Left renal pelvis (tissue), 4 donors: ENCODE measurements at regions not wholly inside any gene's neighbourhood (a gene's known extent, or its start where the extent isn't known, plus 50 kb on each side); places are given as distances from the start of the nearest gene placed in this dataset.
"Not testable (repeated sequence)": the region's sequence is repeated elsewhere in the genome, so short reads cannot be mapped to it uniquely, and the experiment has no call there.

Experiments used
- DNase-seq, 4 donors: peaks; one replicate each; pipeline ENCODE4 v3.0.0-alpha.2; 2013; ENCODE audit warnings: low read depth in 4 of 4, low spot score in 3 of 4

- not testable (repeated sequence) for DNase-seq
Observed at GRCh38 chr12:131272283-131272814, 318.6 kb downstream of the ADGRD1 start.

DNA sequence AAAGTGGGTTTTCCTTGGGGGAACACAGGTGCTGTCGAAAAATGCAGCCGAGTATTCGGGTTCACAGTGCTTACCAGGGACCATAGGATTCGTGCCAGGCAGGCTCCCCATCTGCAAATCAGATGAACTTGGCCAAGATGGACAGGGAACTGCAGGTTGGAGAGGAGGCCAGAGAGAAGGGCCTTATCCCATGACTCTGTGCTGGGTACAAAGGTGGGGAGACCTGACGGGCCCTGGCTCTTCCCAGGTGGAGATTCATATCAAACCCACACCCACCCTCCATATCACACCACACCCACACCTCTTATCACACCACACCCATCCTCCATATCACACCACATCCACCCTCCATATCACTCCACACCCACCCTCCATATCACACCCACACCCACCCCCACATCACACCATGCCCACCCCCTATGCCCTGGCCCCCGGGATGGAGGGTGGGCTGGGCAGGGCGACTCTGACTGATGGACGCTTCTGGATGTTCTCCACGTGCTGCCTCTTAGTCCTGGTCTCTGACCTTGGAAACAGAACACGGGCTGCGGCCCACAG lies 319.7 kb downstream of the ADGRD1 start:
- DNase-seq = no peak

- no peak for DNase-seq
Observed at GRCh38 chr12:131274061-131274460, 320.4 kb downstream of the ADGRD1 start.

GRCh38 chr12:131274906-131275305 lies 321.2 kb downstream of the ADGRD1 start:
- no peak for DNase-seq

DNA sequence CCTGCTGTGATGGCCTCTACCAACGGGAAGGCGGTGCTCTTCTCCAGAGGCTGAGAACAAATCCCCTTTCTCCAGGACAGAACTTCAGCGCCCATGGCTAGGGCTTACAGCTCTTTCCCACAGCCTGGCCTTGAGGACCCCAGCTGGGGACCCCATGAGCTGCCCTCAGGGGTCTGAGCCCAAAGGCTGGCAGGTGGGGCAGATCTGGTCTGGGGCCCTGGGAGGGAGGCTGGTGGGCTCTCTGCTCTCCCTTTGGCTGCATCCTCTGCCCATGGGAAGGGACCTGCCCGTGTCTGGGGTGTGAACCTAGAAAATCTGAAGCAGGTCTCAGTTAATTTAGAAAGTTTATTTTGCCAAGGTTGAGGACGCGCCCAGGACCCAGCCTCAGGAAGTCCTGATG lies 322.1 kb downstream of the ADGRD1 start:
- no peak for DNase-seq

DNA sequence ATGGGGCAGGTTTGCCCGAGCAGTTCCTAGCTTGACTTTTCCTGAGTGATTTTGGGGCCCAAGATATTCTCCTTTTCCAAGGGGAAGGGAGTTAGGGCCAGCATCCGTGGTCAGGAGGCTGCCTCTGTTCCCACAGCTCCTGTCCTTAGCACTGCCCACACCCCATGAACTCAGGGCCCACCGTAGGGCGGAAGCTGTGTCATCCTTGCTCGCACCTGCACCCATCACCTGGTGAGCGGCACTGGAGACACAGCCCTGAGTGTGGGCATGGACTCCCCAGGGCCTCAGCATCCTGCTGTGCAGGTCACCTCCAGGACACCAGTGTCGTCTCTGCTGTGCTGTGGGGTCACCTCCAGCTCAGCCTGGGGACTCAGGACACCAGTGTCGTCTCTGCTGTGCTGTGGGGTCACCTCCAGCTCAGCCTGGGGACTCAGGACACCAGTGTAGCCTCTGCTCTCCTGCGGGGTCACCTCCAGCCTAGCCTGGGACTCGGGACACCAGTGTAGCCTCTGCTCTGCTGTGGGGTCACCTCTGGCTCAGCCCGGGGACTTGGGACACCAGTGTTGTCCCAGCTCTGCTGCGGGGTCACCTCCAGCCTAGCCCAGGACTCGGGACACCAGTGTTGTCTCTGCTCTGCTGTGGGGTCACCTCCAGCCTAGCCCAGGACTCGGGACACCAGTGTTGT lies 322.9 kb downstream of the ADGRD1 start:
- no peak for DNase-seq

DNA sequence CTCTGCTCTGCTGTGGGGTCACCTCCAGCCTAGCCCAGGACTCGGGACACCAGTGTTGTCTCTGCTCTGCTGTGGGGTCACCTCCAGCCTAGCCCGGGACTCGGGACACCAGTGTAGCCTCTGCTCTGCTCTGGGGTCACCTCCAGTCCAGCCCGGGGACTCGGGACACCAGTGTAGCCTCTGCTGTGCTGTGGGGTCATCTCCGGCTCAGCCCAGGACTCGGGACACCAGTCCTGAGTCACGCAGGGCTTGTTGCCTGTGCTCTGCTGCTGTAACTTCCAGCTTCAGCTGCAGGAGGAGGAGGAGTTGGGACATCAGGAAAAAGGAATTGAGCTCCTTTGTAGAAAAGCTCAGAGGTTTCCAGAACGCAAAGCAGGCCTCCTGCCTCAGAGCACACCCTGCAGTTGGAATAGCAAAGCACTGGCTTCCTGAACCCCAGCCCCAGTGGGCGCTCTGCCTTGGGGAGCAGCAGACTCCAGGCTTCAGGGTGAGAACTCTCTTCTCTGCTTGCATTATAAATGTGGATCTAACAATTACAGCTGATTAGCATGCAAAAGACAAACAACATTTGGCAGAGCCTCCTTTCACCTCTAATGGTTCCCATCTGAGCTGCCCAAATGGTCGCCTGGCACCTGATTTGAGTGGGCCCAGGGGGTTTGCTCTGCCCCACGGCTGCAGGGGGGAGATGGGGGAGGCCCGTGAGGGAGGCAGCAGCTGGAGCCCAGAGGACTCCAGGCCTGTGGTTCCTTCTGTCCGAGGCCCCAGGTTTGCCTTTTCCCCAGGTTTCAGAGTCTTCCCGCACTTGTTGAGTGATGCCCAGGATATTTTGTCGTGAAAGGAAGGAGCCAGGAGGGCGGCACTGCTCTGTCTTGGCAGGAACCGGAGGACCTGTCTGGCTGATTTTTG lies 323.7 kb downstream of the ADGRD1 start:
- DNase-seq = not testable (repeated sequence)

GRCh38 chr12:131278451-131279115 lies 324.9 kb downstream of the ADGRD1 start:
- not testable (repeated sequence) for DNase-seq

- DNase-seq = no peak
Observed at GRCh38 chr12:131279281-131279921, 325.7 kb downstream of the ADGRD1 start.

DNA sequence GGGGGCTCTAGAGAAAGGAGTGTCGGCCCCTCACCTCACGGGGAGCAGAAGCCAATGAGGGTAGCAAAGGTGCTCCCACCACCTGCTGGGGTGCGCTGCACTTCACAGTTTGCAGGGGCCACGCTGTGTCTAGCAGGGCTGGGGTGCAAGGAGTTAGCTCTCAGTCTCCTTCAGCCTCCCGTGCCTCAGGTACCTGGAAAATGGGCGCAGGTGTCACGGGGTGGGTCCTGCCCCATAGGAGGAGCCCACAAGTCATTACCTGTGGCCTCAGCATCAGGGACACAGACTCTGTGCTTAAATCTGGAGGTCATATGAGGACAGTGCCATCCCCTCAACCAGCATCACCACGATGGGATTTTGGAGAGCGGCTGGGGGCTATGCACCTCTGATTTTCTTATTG lies 326.7 kb downstream of the ADGRD1 start:
- DNase-seq = no peak

DNA sequence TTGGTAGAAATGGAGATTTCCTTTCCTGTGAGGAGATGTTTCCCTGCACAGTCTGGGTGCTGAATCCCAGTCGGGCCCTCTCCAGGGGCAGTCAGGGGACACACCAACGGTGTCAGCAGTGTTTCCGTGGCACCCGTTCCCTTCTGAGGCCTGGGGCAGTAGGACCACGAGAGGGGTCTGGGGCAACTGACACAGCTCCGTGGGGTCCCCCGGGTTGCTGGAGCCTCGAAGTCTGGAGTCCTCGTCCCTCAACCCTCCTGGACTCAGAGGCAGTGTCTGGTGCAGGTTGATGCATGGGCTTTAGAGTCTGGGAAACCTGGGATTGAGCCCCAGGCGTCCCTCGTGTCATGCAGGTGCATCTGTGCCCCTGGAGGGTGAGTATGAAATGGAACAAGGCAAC lies 327.3 kb downstream of the ADGRD1 start:
- DNase-seq = no peak

DNA sequence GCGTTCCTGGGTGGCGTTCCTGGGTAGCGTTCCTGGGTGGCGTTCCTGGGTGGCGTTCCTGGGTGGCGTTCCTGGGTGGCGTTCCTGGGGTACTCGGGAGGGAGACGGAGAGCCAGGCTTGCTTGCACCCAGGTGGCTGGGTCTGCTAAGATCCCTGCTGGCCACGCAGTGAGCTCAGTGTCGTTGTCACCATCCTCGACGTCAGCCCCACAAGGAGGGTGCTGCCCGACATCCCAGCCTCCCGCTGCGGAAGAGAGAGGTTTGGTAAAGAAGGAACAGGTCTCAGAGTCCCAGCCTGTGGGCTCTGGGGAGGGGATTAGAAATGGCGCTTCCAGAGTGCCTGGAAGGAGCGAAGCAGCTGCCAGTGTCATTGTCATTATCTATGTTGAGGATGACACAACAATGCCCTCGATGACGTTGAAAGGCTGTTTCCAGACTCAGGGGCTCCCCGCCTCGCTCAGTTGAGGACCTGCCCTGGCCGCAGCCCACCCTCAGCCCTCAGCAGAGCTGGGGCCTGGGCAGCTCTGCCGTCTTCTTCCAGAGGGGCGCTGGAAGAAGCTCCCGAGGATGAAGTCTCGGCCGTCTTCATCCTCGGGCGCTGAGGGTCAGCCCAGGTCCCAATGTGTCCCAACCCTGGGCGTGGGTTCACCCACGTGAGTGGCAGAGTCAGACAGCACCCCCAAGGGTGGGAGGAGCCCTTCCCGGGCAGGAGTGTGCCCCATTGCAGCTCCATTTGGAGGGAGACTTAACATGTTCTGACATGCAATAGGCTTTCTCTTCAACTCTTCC lies 328.8 kb downstream of the ADGRD1 start:
- no peak for DNase-seq

- no peak for DNase-seq
Observed at GRCh38 chr12:131283191-131283861, 329.6 kb downstream of the ADGRD1 start.

DNA sequence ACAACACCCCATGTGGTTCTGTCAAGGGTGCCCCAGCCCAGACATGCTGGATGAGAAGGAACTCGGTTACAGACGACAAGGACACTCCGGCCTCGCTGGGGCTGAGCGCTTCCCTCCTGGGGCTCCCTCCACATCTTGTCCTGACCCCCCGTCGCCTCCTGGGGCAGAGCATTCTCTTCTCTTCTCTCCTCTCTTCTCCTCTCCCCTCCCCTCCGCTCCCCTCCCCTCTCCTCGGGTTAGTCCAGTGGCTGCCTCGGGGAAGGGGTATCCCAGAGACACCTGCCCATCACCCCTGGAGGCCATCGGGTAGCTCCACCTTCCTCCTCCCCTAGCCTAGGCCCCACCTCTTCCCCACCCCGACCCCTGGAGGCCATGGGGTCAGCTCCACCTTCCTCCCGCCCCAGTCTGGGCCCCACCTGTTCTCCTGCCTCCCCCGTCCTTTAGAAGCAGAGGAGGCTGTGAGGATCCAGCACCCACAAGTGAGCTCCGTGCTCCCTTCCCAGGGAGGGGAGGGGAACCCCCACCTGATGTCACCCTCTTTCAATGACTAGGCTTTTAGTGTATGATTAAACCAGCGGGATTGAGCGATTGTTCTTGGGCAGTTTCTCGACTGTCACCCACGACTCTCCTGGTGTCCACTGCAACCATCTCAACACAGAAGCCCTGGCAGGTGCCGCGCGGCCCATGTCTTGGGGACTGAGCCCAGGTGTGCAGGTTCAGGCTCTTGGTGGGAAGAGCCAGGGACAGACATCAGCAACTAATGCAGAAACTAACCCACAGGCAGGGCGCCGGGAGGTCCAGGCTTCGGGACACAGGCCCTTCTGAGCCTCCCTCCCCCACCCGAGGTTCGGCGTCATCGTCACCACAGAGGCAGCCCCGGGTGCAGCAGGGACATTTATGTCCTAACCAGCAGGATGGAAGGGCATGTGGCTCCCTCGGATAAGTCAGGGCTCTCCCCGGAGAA lies 330.4 kb downstream of the ADGRD1 start:
- not testable (repeated sequence) for DNase-seq

DNA sequence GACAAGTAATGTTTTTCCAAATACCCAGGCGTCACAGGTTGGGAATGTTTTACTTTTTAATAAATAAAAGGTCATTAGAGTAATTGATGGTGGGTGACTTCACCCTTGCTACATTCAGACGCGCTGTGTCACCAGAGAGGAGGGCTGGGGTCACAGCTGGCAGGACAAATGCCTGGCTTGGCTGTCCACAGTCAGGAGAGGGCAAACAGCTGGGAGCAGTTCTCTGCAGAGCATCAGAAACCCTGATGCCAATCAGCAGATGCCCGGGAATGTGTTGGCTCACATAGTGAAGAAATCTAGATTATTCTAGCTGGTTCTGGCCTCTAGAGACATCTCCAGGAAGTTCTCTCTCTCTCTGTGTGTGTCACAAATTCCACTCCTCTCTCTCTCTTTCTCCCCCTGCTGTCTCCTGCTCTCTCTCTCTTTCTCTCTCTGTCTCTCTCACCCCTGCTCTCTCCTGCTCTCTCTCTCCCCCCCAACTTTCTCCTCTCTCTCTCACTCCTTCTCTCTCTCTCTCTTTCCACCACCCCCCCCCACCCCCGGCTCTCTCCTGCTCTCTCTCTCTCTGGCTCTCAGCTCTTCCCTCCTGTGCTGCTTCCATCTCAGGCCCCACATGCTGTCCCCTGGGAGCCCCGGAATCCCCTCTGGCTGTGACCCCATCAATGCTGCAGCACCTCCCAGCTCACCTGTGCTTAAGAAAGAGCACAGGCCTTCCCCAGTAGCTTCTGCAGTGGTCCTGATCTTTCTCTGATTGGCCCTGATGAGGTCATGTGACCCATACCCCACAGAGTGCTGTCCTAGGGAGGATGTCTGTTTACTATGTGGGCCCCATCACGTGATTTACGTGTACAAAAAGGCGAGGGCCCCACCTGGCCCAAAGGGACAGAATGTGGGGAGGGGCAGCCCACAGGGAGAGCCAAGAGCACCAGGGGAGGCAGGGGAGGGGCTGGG lies 331.5 kb downstream of the ADGRD1 start:
- DNase-seq = not testable (repeated sequence)

GRCh38 chr12:131285905-131286295 lies 332.2 kb downstream of the ADGRD1 start:
- not testable (repeated sequence) for DNase-seq

- not testable (repeated sequence) for DNase-seq
Observed at GRCh38 chr12:131286301-131286700, 332.6 kb downstream of the ADGRD1 start.
